K562 (cell line): ENCODE measurements at regions not wholly inside any gene's neighbourhood (a gene's known extent, or its start where the extent isn't known, plus 50 kb on each side); places are given as distances from the start of the nearest gene placed in this dataset.

Source experiments
- CBFB ChIP-seq: sonication (generic); formaldehyde crosslinking; IDR thresholded peaks from 2 replicates; pipeline ENCODE4 v1.4.0; 2020; ENCODE audit warnings: mild to moderate bottlenecking, missing genetic modification reagents
- CEBPG ChIP-seq, 3 experiments: fragments of 200-800 bp in 1 of 3; sonication (Bioruptor generic) in 1 of 3; sonication (generic) in 1 of 3; formaldehyde crosslinking in 1 of 3; IDR thresholded peaks in 2 of 3; conservative IDR thresholded peaks in 1 of 3; 2 replicates each; pipeline versions ENCODE4 v1.6.1 to v1.8.0; 2016 to 2022; ENCODE audit warnings: missing compliant biosample characterization in 2 of 3, missing genetic modification characterization in 2 of 3, mild to moderate bottlenecking in 1 of 3, missing genetic modification reagents in 1 of 3
- RFX5 ChIP-seq: IDR thresholded peaks from 2 replicates; pipeline ENCODE4 v1.6.1; 2011; ENCODE audit warnings: low read depth, mild to moderate bottlenecking, improper control_type of control experiment, low read length
- SAP30 ChIP-seq: fragments of 200-600 bp; sonication (generic); IDR thresholded peaks from 2 replicates; pipeline ENCODE4 v1.6.1; 2012; ENCODE audit warnings: borderline replicate concordance, low read depth, mild to moderate bottlenecking, moderate library complexity, low read length, control low read depth, inconsistent platforms; ENCODE audit not compliant: insufficient read depth, poor library complexity, severe bottlenecking
- SNRNP70 ChIP-seq: fragments of 200-400 bp; formaldehyde crosslinking; optimal IDR thresholded peaks from 2 replicates; pipeline ENCODE3; 2017; ENCODE audit warnings: low read depth, low read length
- TF ChIP-seq, protein P1 (sequence below), 3 experiments: IDR thresholded peaks in 2 of 3; conservative IDR thresholded peaks in 1 of 3; 2 replicates each; pipeline ENCODE4 v1.5.1; 2011 to 2012; ENCODE audit warnings: low read length in 3 of 3, mild to moderate bottlenecking in 3 of 3, control low read depth in 2 of 3, improper control_type of control experiment in 1 of 3, inconsistent platforms in 1 of 3, low read depth in 1 of 3, mixed read lengths in 1 of 3, moderate library complexity in 1 of 3; ENCODE audit not compliant: insufficient read depth in 2 of 3

DNA sequence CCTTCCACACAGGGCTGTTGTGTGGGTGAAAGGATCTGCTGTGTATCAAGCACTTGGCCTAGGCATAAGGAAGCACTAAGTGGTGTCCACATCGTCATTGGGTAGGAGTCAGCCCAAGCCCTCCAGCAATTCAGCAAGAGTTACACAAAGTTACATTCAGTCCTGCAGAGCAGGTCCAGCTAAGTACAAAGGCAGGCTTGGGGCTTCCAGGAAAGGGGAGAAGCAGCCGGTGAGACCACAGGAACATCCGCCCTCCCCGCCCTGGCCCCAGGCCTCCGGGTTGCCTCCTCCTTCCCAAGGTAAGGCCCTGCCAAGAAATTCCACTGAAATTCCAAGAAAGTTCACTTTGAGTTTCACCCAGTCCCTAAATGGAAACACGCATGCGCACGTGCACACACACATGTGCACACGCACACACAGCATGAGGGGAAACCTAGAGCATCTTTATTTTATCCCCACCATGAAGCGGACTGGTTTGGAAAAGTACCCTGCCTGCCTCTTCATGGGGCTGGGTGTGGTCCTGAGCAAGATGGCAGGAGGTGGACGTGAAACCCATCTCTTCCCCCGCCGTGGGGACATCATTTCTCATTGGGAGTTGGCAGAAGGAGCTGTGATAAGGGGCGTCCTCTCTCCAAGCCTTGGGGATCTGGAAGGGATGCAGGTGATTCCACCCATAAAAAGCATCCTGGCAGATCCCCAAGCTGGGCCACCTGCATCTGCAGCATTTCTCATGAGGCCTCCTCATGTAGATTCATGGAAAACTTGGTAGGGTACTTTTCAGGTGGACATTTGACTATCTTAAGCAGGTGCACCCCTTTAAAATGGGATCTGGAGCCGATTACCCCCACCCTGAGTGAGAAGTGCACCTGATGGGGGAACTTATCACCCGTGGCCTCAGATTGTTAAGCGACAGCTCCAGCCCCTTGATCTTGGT lies 69.1 kb upstream of the NANOS1 start:
- no peak for TF ChIP-seq SAP30
- no peak for TF ChIP-seq CEBPG (CRISPR knock-in tag; IDR thresholded peaks at IDR 0.05)
- TF ChIP-seq CEBPG (tag; conservative IDR thresholded peaks at IDR 0.05 in 1 of 2, IDR thresholded peaks at IDR 0.05 in 1 of 2) = no peak
- TF ChIP-seq, protein P1, sequence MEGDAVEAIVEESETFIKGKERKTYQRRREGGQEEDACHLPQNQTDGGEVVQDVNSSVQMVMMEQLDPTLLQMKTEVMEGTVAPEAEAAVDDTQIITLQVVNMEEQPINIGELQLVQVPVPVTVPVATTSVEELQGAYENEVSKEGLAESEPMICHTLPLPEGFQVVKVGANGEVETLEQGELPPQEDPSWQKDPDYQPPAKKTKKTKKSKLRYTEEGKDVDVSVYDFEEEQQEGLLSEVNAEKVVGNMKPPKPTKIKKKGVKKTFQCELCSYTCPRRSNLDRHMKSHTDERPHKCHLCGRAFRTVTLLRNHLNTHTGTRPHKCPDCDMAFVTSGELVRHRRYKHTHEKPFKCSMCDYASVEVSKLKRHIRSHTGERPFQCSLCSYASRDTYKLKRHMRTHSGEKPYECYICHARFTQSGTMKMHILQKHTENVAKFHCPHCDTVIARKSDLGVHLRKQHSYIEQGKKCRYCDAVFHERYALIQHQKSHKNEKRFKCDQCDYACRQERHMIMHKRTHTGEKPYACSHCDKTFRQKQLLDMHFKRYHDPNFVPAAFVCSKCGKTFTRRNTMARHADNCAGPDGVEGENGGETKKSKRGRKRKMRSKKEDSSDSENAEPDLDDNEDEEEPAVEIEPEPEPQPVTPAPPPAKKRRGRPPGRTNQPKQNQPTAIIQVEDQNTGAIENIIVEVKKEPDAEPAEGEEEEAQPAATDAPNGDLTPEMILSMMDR (IDR thresholded peaks at IDR 0.05 in 2 of 3, conservative IDR thresholded peaks at IDR 0.05 in 1 of 3; ENCODE audit: insufficient read depth in 2 of 3, low read depth in 1 of 3, low read length in 3 of 3) = no peak
- TF ChIP-seq RFX5 = no peak
- TF ChIP-seq SNRNP70 = no peak
- no peak for TF ChIP-seq CBFB
